A549 (cell line): ENCODE measurements at regions not wholly inside any gene's neighbourhood (a gene's known extent, or its start where the extent isn't known, plus 50 kb on each side); places are given as distances from the start of the nearest gene placed in this dataset.

Source experiments
- ATOH8 ChIP-seq: fragments of 250-450 bp; sonication (Bioruptor Pico); IDR thresholded peaks from 2 replicates; pipeline ENCODE4 v1.5.0; 2020; ENCODE audit warnings: low read depth, mild to moderate bottlenecking, moderate library complexity
- CHD4 ChIP-seq: fragments of 200-600 bp; sonication (generic); IDR thresholded peaks from 2 replicates; pipeline ENCODE4 v1.6.1; 2016; ENCODE audit warnings: antibody characterized with exemption, mild to moderate bottlenecking, borderline replicate concordance
- CTCF ChIP-seq: fragments of >200 bp; sonication (Bioruptor Twin); formaldehyde crosslinking; IDR thresholded peaks from 3 replicates; pipeline ENCODE4 v1.5.1; 2016
- ELK1 ChIP-seq: fragments of 150-350 bp; IDR thresholded peaks from 2 replicates; pipeline ENCODE4 v1.6.1; 2014; ENCODE audit warnings: low read depth, mild to moderate bottlenecking, low read length
- HDAC2 ChIP-seq: fragments of 200-600 bp; sonication (generic); IDR thresholded peaks from 2 replicates; pipeline ENCODE4 v1.6.1; 2016
- MAX ChIP-seq: IDR thresholded peaks from 2 replicates; pipeline ENCODE4 v1.6.1; 2012
- POLR2A ChIP-seq: IDR thresholded peaks from 2 replicates; pipeline ENCODE4 v1.6.1; 2012; ENCODE audit warnings: mild to moderate bottlenecking, low read length
- POLR2AphosphoS2 ChIP-seq: conservative IDR thresholded peaks from 2 replicates; pipeline ENCODE4 v1.6.1; 2012; ENCODE audit warnings: low read length, improper control_type of control experiment, inconsistent platforms
- RAD21 ChIP-seq, 2 experiments: fragments of >200 bp in 1 of 2; sonication (Bioruptor Twin) in 1 of 2; formaldehyde crosslinking in 1 of 2; IDR thresholded peaks in 1 of 2; conservative IDR thresholded peaks in 1 of 2; 2 replicates in 1 of 2; 3 replicates in 1 of 2; pipeline ENCODE4 v1.6.1; 2012 to 2018; ENCODE audit warnings: inconsistent platforms in 1 of 2
- RFX5 ChIP-seq: fragments of 450-650 bp; IDR thresholded peaks from 2 replicates; pipeline ENCODE4 v1.7.1; 2014; ENCODE audit warnings: antibody characterized with exemption, mild to moderate bottlenecking, moderate library complexity
- SREBF2 ChIP-seq: fragments of 450-650 bp; IDR thresholded peaks from 2 replicates; pipeline ENCODE4 v1.6.1; 2014; ENCODE audit warnings: mild to moderate bottlenecking, moderate library complexity

GRCh38 chr12:127284870-127285431 lies 982.0 kb upstream of the TMEM132C start:
- no peak for TF ChIP-seq CHD4
- TF ChIP-seq MAX: no peak
- TF ChIP-seq RAD21 (conservative IDR thresholded peaks at IDR 0.05 in 1 of 2, IDR thresholded peaks at IDR 0.05 in 1 of 2): no peak
- TF ChIP-seq ATOH8 (CRISPR knock-in tag): no peak
- no peak for TF ChIP-seq POLR2AphosphoS2
- TF ChIP-seq CTCF: no peak
- no peak for TF ChIP-seq HDAC2
- no peak for TF ChIP-seq ELK1
- no peak for TF ChIP-seq RFX5
- no peak for TF ChIP-seq POLR2A
- TF ChIP-seq SREBF2: no peak
